Activated T-cell treated with anti-CD3 and anti-CD28 coated beads for 48 hours (primary cell): ENCODE measurements at regions not wholly inside any gene's neighbourhood (a gene's known extent, or its start where the extent isn't known, plus 50 kb on each side); places are given as distances from the start of the nearest gene placed in this dataset.

Source experiments
- DNase-seq: peaks from one replicate; pipeline ENCODE4 v3.0.0-alpha.2; 2020; ENCODE audit warnings: low read depth

DNA sequence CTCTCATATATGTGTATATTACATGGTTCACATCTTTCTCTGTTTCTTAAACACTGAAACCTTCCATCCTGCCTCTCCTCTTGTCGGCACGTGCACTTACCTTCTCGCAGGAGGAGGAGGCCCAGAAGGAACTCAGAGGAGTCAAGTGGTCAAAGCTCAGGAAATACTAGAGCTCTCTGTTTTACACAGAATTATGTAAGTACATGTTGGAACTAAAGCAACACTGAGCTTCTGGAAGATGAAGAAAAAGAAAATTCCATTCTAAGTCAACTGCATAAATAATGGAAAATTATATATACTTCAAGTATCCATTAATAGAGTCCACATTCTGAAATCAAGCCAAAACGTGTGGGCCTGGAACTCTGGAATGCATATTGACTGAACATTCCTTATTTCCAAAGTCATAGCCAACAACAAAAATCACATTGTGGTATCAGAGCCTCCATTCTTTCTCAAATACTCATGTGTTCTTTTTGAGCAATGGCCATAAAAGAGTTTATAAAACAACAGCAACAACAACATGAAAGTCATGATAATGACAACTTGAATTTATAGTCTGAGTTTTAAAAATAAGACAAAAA is 121.5 kb upstream of the RAI14 start:
- DNase-seq = no peak

DNA sequence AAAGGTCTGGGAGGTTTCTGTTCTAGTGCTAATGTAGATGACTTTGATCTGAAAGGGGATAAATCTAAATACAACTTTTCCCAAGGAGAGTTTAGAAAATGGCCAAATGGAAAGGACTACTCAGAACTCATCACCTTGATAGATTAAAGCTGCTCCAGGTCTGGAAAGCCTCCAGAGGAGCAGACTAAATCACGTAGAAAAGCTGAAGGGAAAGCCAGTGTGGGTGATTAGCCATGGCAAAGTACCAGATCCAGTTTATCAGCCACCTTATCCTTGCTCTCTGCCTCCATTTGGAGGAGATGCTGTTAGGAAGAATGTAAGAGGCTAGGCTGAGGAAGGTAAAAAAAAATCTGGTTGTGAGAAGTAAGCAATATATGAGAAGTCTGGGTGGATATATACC is 120.7 kb upstream of the RAI14 start:
- DNase-seq = no peak

DNA sequence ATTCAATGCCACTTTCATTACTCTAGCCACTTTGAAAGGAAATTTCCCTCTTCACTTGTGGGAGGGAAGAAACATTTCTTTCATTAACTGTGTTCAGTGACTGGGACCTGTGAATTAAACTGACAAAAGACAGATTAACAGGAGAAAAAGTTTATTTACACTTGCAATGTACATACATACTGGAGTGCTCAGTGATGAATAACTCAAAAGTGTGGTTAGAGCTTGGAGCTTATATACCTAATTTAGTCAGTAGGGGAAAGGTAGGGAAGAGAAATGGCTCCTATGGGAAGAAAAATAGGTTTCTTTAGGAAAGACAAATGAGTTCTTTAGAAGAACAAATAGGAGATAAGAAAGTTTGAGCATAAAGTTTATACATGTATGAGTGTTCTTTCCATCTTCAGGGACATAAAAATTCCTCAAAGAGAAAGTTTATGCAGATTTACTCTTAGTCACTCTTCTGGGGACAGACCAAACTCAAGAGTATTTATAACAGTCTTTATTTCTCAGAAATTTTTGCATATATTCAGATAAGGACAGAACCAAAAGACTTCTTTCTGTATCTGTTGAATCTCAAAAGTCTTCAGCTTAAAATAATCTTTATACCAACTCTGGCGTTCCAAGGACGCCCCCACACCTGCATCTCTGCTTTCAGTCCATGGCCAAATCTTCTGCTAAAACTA is 120.0 kb upstream of the RAI14 start:
- peak; percentile 8 for DNase-seq

DNA sequence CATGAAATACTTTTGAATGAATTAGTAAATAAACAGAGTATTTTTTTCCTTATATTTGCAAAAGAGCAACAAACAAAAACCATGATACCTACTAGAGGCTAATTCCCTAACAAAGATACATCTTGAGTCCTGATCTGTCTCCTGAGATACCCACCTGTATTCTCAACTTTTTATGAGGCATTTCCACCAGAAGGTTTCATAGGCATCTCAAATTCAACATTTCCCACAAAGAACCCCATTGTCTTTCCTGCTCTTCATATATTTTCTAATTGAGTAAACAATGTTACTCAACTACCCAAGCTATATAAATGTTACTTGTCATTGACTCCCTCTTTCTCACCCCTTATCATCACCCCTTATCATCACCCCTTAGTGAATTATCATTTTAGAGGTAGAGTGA is 119.4 kb upstream of the RAI14 start:
- DNase-seq = no peak

DNA sequence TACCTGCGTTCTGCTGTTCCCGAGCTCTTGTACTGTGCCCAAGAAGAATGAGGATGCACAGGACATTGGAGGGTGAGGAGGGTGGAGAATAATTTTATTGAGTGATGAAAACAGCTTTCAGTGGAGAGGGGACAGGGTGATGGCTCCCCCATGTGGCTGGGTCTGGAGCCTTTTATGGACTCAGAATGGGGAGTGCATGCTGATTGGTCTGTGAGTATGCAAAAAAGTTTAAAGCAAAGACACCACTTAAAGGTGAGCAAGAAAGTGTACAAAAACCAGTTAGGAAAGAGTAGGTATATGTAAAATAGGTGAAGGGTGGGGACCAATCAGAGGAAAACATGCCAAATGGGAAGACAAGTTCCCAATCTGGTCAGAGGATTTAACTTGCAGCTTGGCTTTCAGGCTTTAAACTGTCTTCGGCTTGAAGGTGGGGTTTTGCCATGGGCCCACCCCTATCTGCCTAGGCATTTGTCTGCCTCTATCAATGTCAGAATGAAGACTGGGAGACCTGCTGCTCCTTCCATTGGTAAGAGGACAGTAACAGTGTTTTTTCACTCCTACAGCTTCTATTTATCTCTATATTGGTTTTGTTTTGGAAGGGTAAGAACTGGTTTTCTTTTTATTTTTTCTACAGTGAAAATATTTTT is 118.0 kb upstream of the RAI14 start:
- peak; percentile 27 for DNase-seq

DNA sequence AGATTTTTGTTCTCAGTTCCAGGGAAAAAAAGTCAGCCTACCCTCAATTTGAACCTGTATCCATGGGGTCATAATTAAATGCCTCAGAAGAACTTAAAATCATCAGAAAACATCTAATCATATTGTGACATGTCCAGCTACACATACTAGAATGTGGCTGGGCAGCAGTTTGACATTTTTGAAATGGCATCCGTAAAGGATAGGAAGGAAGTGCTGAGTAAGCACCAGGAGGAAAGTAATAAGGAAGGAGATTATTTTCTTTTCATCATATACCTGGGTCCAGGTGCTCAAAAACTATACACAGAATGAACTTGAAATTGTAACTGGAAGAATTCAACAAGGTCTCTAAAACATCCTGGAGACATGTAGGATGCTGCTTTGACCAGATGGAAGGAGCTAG is 116.9 kb upstream of the RAI14 start:
- DNase-seq = no peak

DNA sequence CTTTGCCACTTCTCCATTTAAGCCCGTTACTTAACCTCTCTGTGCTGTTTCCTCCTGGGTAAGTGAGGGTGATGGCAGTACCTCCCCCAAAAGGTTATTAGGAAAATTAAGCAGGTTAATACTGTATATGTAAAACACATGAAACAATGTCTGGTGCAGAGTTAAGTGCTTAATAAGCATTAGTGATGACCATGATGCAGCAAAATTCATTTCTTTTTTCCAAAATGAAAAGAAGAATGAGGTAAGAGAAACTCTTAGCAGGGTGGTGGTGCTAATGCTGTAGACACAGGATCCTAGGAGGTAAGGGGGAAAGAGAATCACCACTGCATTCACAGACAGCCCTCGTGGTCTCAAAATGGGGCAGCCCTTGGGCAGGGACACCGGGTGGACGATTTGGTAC is 115.1 kb upstream of the RAI14 start:
- no peak for DNase-seq

DNA sequence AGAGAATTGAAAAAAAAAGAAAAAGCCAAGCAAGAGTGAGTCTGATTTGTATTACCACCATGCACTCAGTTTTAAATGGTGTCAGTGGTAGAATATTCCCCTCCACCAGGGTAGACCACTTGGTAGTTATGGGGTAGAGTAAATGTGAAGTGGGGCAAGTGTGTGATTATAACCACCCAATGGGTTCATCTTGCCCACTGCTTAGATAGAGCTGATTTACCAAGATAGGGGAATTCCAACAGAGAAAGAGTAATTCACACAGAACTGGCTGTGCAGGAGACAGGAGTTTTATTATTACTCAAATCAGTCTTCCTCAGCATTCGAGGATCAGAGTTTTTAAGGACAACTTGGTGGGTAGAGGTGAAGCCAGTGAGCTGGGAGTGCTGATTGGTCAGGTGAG is 113.3 kb upstream of the RAI14 start:
- no peak for DNase-seq

DNA sequence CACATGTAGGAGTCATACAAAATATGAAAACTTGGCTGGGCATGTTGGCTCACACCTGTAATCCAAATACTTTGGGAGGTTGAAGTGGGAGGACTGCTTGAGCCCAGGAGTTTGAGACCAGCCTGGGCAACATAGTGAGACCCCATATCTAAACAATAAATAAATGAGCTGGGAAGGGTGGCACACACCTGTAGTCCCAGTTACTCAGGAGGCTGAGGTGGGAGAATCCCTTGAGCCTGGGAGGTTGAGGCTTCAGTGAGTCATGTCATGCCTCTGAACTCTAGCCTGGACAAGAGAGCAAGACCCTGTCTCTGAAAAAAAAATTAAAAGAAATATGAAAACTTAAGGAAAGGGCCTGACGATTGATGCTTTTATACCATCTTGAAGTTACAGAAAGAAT is 112.4 kb upstream of the RAI14 start:
- DNase-seq = no peak

DNA sequence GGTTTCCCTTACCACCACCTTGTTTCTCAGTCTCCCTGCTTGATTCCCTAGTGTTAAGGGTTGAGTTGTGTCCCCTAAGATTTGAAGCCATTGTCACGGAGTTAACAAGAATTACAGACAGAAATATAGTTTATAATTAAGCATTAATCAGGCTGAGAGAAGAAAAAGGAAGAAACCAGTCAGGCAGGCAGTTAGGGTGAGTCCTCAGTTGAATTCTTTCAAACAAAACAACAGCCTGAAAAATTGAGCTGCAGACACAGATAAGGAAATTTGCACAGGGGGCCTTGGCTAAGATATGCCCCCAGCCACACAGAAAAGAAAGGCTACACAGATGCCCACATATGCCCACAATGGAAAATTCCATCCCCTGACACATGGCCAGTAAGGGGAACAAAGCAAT is 111.7 kb upstream of the RAI14 start:
- no peak for DNase-seq

DNA sequence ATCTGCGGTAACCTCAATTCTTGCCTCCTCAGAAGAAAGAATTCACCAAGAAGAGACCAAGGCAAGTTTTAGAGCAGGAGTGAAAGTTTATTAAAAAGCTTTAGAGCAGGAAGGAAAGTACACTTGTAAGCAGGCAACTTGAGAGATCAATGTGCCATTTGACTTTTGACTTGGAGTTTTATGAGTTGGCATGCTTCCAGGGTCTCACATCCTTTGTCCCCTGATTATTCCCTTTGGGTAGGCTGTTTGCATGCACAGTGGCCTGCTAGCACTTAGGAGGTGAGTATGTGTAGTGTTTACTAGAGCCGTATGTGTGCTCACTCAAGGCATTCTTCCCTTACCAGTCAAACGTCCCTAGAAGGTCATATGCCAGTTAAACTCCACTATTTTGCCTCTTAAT is 111.0 kb upstream of the RAI14 start:
- DNase-seq = no peak

DNA sequence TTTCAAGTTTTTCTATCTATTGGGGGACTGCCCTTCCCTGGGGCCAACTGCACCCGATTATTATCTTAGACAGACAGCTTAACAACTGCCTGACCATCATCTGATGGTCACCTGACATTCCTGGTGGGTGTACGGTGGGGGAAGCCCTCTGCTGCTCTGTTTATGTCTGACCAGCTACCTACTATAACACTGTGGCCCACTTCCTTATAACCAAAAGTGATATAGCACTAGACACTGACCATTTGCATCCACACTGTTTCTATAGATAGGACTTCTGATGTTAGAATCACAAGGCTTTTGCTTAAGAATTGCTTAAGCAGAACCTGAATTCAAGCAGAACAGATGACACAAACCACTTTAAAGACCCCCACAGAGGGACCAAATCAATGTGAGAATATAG is 110.5 kb upstream of the RAI14 start:
- DNase-seq = no peak

DNA sequence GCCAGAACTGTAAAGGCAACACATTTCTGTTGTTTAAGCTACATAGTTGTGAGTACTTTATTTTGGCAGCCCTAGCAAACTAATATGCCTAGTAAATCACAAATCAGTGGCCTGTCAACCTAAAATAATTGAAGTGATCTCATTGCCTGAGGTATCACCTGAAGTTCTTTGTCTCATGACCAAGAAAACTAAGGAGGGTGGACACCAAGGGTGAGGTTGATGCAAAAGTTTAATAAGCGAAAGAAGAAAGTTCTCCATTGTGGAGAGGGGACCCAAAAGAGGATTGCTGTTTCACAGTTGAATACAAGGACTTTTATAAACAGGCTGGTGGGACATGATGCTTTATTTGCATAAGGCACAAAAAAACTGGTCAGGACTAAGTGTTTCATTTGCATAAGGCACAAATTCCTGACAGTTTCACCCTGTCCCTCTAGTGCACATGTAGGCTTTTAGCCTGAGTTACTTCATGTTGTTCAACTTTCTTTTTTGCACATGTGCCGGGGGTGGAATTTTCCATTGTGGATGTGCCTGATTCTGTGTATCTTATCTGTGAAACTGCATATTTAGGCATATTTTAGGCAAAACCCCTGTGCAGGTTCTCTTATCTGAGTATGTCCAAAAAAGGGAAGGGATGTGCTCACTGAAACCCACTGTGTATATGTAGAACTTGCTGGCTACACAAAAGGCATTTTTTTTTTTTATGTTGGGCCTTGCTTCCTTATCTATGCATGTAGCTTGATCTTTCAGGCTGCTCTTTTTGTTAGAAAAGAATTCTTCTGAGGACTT is 108.6 kb upstream of the RAI14 start:
- no peak for DNase-seq

DNA sequence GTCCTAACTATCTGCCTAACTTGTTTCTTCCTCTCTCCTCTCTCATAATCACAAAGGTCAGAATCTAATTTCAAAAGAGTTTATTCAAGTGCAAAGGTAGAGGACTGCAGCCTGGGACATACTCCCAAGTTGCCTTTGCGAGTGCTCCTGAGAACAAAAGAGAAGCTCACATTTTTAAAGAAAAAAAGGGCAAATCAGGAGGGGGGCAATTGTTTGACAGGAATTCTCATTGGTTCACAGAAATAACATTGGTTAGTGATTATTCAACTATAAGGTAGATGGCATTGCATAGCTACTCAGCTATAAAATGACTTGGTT is 108.1 kb upstream of the RAI14 start:
- no peak for DNase-seq

DNA sequence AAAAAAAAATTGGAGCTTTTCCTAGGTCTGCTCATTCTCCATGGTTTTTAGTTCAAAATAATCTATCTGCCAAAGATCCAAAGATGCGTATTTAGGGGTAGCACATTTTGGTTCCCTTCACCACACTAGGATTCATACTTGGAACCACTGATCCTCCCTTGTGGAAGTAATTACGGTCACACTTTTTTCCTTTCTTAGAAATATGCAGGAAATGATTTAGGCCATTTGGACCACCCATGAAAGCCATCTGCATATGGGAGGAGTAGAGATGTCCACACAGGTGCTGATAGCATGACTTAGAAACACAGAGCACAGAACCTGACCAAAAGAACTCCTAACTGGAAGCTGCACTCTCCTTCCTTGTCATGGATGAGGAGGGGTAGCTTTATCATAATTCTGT is 105.9 kb upstream of the RAI14 start:
- no peak for DNase-seq

DNA sequence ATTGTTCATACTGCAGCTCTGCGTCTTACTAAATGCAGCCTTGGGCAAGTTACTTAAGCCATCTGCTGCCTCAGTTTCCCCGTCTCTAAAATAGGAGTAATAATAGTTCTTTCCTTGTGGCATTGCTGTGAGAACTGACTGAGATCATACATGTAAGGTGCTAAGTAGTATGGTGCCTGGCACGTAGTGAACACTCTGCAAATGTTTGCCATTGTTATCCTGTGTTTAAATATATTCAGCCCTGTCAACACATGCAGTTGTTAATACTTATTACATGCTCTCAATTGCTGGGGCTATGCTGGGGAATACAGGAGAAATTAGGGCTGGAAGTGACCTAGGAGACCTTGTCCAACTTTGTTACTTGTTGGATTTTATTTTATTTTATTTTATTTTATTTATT is 105.2 kb upstream of the RAI14 start:
- no peak for DNase-seq

DNA sequence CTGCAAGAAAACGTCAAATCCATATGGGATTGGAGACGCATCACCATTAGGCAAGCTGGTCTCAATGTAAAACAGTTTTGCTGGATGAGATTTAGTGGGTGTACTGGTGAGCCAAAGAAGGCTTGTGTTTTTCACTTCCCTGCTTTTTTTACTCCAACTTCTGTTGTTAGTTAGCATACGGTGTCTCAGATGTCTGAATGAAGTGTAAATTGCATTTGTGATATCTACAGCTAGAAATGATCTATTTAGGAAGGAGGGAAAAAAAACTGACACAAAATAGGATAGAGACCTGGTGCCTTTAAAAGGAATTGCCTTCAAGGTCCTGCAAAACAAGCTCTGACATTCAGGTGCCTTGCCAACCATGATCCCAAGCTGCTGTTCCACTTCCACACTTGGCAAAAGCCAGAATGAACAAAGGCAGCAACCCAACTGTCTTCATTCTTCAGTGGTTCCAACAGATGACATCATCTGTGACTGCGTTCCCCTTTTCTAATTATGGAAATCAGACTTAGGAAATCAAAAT is 104.2 kb upstream of the RAI14 start:
- DNase-seq = no peak

DNA sequence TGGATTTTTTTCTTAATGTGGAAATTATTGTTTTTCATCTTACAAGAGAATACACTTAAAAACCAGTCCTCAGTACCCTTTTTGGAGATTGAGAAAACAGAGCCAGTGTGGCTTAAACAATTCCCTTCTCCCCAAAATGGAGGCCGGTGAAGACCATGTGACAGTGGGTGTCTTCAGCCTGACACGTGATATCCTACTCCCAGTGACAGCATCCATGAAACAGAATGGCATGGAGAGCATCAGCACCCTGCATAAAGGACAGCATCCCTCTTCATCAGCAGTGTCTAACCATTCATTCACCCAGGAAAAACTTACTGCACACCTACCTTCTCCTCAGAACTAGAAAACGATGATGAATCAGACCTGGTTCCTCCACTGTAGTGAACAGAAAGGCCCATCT is 103.4 kb upstream of the RAI14 start:
- no peak for DNase-seq

DNA sequence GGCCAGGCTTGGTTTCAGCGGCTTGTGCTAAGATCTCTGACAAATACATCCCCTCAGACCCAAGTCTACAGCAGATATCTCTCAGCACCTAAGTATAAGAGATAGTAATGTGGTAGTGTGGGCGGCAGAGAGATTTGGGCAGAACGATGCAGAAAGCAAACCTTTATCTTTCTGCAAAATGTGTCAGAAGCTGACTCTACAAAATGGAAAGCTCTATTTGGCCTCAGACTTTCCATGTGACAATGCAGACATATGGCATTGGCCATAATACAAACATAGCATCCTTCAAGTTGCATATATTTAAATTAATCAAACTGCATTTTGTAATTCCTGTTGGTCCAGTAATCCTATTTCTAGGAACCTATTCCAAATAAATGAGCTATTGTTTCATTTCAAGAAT is 102.5 kb upstream of the RAI14 start:
- DNase-seq = no peak

DNA sequence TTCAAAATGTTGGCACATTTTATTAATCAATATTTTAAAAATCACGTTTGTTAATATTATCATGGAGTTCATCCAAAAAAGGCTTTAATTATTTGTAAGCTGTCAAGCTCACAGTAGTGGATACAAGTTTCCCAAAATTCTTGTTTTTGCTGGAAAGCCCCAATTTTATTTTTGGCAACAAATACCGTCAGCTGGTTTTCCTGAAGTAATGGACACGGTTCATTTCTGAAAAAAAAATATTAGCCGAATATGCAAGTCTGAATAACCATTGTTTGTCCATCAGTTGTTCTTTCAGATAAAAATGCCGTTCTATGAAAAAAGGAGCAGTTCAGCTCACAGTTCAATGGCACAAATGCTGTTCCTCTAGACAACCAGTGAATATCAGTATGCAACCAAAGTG is 101.5 kb upstream of the RAI14 start:
- DNase-seq = no peak

DNA sequence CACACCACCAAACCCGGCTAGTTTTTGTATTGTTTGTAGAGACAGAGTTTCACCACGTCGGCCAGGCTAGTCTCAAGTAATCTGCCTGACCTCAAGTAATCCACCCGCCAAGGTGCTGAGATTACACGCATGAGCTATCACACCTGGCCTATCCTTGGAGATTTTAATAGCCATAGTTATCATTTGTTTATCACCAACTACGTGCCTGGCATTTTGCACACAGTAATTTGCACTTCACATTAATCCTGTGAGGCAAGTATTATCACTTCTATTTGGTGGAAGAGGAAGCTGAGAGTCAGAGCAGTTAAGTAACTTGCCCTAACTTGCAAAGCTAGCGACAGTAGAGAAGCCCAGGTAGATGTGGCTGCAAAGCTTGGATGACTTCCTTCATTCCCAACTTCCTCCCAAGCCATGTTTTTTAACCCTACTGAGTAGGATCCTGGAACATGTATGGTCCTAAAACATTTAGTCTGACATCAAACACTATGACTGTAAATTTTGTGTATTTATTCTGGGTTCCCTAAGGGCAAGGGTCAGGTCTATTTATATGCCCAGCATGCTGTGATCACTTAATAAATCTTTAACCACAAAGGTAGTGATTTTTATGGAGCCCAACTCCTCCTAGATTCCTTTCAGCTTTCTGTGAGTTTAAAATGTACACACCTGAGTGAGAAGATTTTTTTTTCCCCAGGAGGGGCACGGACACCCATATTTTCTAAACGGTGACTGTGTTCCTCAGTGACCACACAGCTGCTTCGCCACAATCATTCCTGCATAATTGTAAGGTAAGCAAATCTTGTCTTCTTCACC is 100.2 kb upstream of the RAI14 start:
- no peak for DNase-seq

DNA sequence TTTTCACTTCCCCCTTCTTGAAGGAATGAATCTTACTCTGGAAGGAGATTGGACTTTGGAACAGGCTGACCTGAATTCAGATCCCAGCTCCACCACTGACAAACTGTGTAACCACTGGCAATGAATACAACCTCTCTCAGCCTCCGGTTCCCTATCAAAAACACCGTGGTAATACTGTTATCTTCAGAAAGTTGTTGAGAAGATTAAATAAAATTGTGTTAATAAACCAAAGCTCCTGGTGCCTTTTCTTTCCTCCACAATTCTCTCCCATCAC is 99.7 kb upstream of the RAI14 start:
- DNase-seq = no peak
